K562 (cell line): ENCODE measurements at regions not wholly inside any gene's neighbourhood (a gene's known extent, or its start where the extent isn't known, plus 50 kb on each side); places are given as distances from the start of the nearest gene placed in this dataset.
A peak's percentile ranks its signal among the peaks of the same experiment; 100 is the strongest.
"Not testable (repeated sequence)": the region's sequence is repeated elsewhere in the genome, so short reads cannot be mapped to it uniquely, and the experiment has no call there.

ENCODE experiments used
- ATAC-seq: fragments of 200-7000 bp; cut with Tn5 transposase; 3 replicates; pipeline ENCODE4 v1.9.1; 2020; ENCODE audit warnings: moderate library complexity
- BruUV-seq: library from RNA; stranded (reverse); fragments of 400-500 nt; replicated peaks from 2 replicates; lab custom pipeline; 2021; lab: Mats Ljungman, UMichigan
- CTCF ChIA-PET: fragments of 300-600 bp; formaldehyde crosslinking; extraction: SDS; loops from one replicate; lab custom pipeline; 2021; ENCODE audit warnings: low intra/inter-chr PET ratio; lab: Yijun Ruan, JAX
- POLR2A ChIA-PET: fragments of 300-600, 350-650 bp; sonication (Branson Sonifier 250); formaldehyde crosslinking; extraction: SDS; loops from one replicate; lab custom pipeline; 2021; ENCODE audit warnings: antibody characterized with exemption, inconsistent platforms; lab: Yijun Ruan, JAX
- DNase-seq, 4 experiments: peaks; one replicate each; pipeline versions ENCODE4 v3.0.0 to v3.0.0-alpha.2; 2011 to 2018; ENCODE audit warnings: low spot score in 3 of 4, mixed read lengths in 3 of 4; ENCODE audit errors: extremely low read depth in 1 of 4
- FAIRE-seq: peaks from 2 replicates; lab custom pipeline; 2011; peaks lifted over from hg19 to GRCh38; lab: Jason Lieb, UNC
- H2AFZ ChIP-seq: 2 replicates; pipeline ENCODE4 v1.6.0; 2011; ENCODE audit warnings: low read depth, low read length, control low read depth, inconsistent platforms
- H3K27ac ChIP-seq: fragments of 200-600 bp; 3 replicates; pipeline ENCODE4 v1.8.0; 2011; ENCODE audit warnings: low read depth, mild to moderate bottlenecking, control low read depth, inconsistent platforms, low read length, moderate library complexity, mixed read lengths; ENCODE audit errors: extremely low read depth
- H3K27me3 ChIP-seq, 2 experiments: fragments of 300-600 bp in 1 of 2; 2 replicates in 1 of 2; 3 replicates in 1 of 2; pipeline versions ENCODE4 v1.6.0 to v1.8.0; 2011; ENCODE audit warnings: inconsistent platforms in 2 of 2, low read length in 2 of 2, mild to moderate bottlenecking in 1 of 2, mixed read lengths in 1 of 2, moderate library complexity in 1 of 2; ENCODE audit not compliant: control insufficient read depth in 2 of 2, insufficient read depth in 2 of 2
- H3K36me3 ChIP-seq: fragments of 300-600 bp; 3 replicates; pipeline ENCODE4 v1.8.0; 2011; ENCODE audit warnings: mild to moderate bottlenecking, low read length, inconsistent platforms; ENCODE audit not compliant: control insufficient read depth, insufficient read depth
- H3K4me1 ChIP-seq, 2 experiments: fragments of 200-600 bp in 1 of 2; replicated peaks in 1 of 2; 2 replicates in 1 of 2; 3 replicates in 1 of 2; pipeline versions ENCODE4 v1.5.1 to v1.8.0; 2011; ENCODE audit warnings: inconsistent platforms in 2 of 2, low read length in 2 of 2, mild to moderate bottlenecking in 1 of 2, mixed read lengths in 1 of 2, moderate library complexity in 1 of 2; ENCODE audit not compliant: control insufficient read depth in 2 of 2, insufficient read depth in 2 of 2
- H3K4me2 ChIP-seq: 2 replicates; pipeline ENCODE4 v1.6.1; 2011; ENCODE audit warnings: low read length, control low read depth, inconsistent platforms, mixed read lengths; ENCODE audit not compliant: insufficient read depth
- H3K4me3 ChIP-seq: fragments of 200-600 bp; sonication (generic), shearing (Covaris generic); 2 replicates; pipeline ENCODE4 v1.5.1; 2016; ENCODE audit warnings: control low read depth, inconsistent platforms
- H3K79me2 ChIP-seq: fragments of 200-600 bp; 3 replicates; pipeline ENCODE4 v1.8.0; 2011; ENCODE audit warnings: low read length, inconsistent platforms; ENCODE audit not compliant: control insufficient read depth, insufficient read depth
- H3K9ac ChIP-seq, 2 experiments: 2 replicates each; pipeline versions ENCODE4 v1.6.0 to v1.6.1; 2011; ENCODE audit warnings: low read depth in 2 of 2, low read length in 2 of 2, control low read depth in 1 of 2, inconsistent platforms in 1 of 2, mild to moderate bottlenecking in 1 of 2, mixed read lengths in 1 of 2; ENCODE audit not compliant: insufficient read depth in 1 of 2
- H3K9me1 ChIP-seq: one replicate; pipeline ENCODE4 v1.6.0; 2011; ENCODE audit warnings: inconsistent platforms, mild to moderate bottlenecking, low read length, moderate library complexity; ENCODE audit not compliant: control insufficient read depth, insufficient read depth
- H3K9me3 ChIP-seq: replicated peaks from 2 replicates; pipeline ENCODE4 v1.5.1; 2011; ENCODE audit warnings: low read depth, low read length, inconsistent platforms; ENCODE audit not compliant: control insufficient read depth, insufficient read depth
- H4K20me1 ChIP-seq: replicated peaks from 2 replicates; pipeline ENCODE4 v1.6.1; 2011; ENCODE audit warnings: low read length, inconsistent platforms, mixed read lengths; ENCODE audit not compliant: control insufficient read depth, insufficient read depth
- BMI1 ChIP-seq: fragments of 150-350 bp; IDR thresholded peaks from 2 replicates; pipeline ENCODE4 v1.6.1; 2014; ENCODE audit warnings: low read length
- CHD4 ChIP-seq: fragments of 200-600 bp; sonication (generic); IDR thresholded peaks from 3 replicates; pipeline ENCODE4 v1.6.1; 2012; ENCODE audit warnings: low read depth, mild to moderate bottlenecking, mixed read lengths, low read length, inconsistent platforms; ENCODE audit not compliant: insufficient read depth, insufficient replicate concordance, poor library complexity, severe bottlenecking
- CXXC5 ChIP-seq: fragments of 250-450 bp; sonication (Bioruptor Pico); IDR thresholded peaks from 2 replicates; pipeline ENCODE4 v1.8.0; 2022; ENCODE audit warnings: inconsistent platforms, mild to moderate bottlenecking, moderate library complexity
- HNRNPK ChIP-seq: fragments of 200-400 bp; formaldehyde crosslinking; IDR thresholded peaks from one replicate; pipeline ENCODE4 v1.6.1; 2018; ENCODE audit warnings: mild to moderate bottlenecking, low read depth, low read length; ENCODE audit not compliant: poor library complexity, severe bottlenecking
- KDM4B ChIP-seq, 2 experiments: fragments of 450-650 bp in 1 of 2; sonication (generic) in 1 of 2; IDR thresholded peaks; 2 replicates each; pipeline ENCODE4 v1.6.1; 2016 to 2017; ENCODE audit warnings: borderline replicate concordance in 2 of 2, antibody characterized with exemption in 1 of 2, low read depth in 1 of 2, mild to moderate bottlenecking in 1 of 2
- MAFF ChIP-seq: IDR thresholded peaks from 2 replicates; pipeline ENCODE4 v1.6.1; 2012; ENCODE audit warnings: low read length, improper control_type of control experiment
- MAFG ChIP-seq: fragments of 450-650 bp; conservative IDR thresholded peaks from 2 replicates; pipeline ENCODE4 v1.6.1; 2016; ENCODE audit warnings: missing genetic modification characterization, missing compliant biosample characterization
- MAZ ChIP-seq, 2 experiments: fragments of 450-650 bp in 1 of 2; sonication (generic) in 1 of 2; formaldehyde crosslinking; IDR thresholded peaks in 1 of 2; conservative IDR thresholded peaks in 1 of 2; 2 replicates each; pipeline versions ENCODE4 v1.4.0 to v1.5.0; 2020; ENCODE audit warnings: mild to moderate bottlenecking in 1 of 2, missing genetic modification reagents in 1 of 2
- NCOA2 ChIP-seq, 2 experiments: fragments of 450-650 bp; IDR thresholded peaks; 2 replicates each; pipeline ENCODE4 v1.6.1; 2018; ENCODE audit warnings: mild to moderate bottlenecking in 2 of 2, moderate library complexity in 1 of 2; ENCODE audit not compliant: partially characterized antibody in 2 of 2
- SMAD2 ChIP-seq: fragments of 150-350 bp; IDR thresholded peaks from 2 replicates; pipeline ENCODE4 v1.6.1; 2014; ENCODE audit warnings: low read depth, mild to moderate bottlenecking, low read length
- SMARCA4 ChIP-seq: fragments of 450-650 bp; IDR thresholded peaks from 2 replicates; pipeline ENCODE4 v1.6.1; 2016
- STAT5B ChIP-seq: fragments of 250-450 bp; sonication (Bioruptor Pico); IDR thresholded peaks from 2 replicates; pipeline ENCODE4 v1.8.0; 2021; ENCODE audit warnings: mild to moderate bottlenecking, inconsistent platforms
- ZNF316 ChIP-seq: fragments of 450-650 bp; IDR thresholded peaks from 2 replicates; pipeline ENCODE4 v1.6.1; 2016
- WGBS: fragments of 100-300 bp; shearing (Covaris generic); methylation state at CpG from one replicate; pipeline ENCODE4 v1.1.6; 2016; ENCODE audit warnings: low coverage, mixed read lengths; ENCODE audit not compliant: insufficient coverage; ENCODE audit errors: missing lambda C conversion rate; 5-methylcytosine and 5-hydroxymethylcytosine counted together
- in situ Hi-C: fragments of 300-500 bp; cut with MboI; formaldehyde crosslinking; loops from 4 replicates; pipeline ENCODE4 v1.15.0; 2018; ENCODE audit warnings: inconsistent platforms, mixed read lengths
- intact Hi-C: fragments of 100-400 bp; cut with micrococcal nuclease; formaldehyde crosslinking; loops from 2 replicates; pipeline ENCODE4 v1.14.2; 2022
- TF ChIP-seq, protein P1 (sequence below): fragments of 250-450 bp; sonication (Bioruptor Pico); IDR thresholded peaks from 2 replicates; pipeline ENCODE4 v1.8.0; 2021; ENCODE audit warnings: mild to moderate bottlenecking, moderate library complexity

DNA sequence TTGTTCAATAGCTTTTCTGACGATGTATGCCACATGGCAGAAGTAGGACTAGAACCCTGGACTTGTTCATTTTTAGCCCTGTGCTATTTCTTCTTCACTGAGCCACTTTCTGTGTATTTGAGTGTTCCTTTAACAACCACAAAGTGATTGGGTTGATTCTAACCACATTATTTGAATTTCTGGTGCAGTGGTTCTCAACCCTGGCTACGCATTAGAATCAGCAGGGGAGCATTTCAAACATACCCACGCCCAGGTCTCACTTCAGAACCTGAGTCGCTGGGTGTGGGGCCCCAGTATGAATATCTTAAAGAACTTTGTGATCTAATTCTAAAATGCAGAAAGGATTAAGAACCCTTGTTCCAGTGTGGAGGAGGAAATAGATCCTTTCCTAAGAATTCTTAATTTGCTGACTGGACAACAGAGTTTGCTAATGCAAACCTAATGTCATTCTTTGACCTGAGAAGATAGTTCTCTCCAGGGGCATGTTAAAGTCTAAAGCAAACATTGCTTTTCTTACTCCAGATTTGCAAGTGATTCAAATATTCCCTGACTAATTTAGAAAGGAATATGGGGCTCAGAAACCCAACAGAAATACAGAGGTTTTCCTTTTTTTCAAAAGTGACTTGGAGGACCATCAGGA lies 75.4 kb upstream of the GDNF start:
- in situ Hi-C loops = no loop called here

DNA sequence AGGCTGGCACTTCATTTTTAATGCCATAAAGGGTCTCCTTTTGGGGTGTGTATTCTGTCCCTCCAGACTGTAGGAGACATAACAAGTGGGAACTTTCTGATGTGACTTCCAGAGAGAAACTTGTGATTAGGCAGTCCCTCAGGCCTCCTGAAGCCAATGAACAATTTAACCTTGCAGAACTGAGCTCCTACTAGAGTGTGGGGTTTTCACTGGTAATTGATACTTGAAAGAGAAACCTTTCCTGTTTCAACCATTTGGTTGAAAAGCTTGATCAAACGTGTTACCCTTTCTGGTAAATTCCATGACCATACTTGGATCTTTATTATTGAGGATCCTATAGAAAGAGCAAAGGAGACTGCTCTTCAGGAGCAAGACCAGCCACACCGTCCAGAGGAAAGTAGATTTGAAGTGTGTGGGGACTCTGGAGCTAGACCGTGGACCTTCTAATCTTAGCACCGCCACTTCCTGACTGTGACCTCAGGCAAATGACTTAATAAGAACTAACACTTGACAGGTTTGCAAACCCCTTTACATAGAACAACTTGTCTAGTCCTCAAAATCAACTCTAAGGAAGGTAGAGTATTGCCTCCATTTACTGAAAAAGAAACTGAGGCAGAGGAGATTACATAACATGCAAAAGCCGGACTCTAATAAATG lies 69.9 kb upstream of the GDNF start:
- H4K20me1 ChIP-seq, H3K27me3 ChIP-seq: not testable (repeated sequence)

More for the DNA sequence above, 75.4 kb upstream of the GDNF start:
- ATAC-seq = no peak
- no peak overlapping the region for H2AFZ ChIP-seq
- H3K9me3 ChIP-seq = no peaks in the 10 kb centered on the region
- no peaks in the 10 kb centered on the region for H3K4me1 ChIP-seq
- no peaks in the 10 kb centered on the region for H3K36me3 ChIP-seq
- H3K27me3 ChIP-seq = peaks cover 0 to 5% of the 10 kb centered on the region in 2 experiments; a peak in 1 of 5 replicates
- ChIA-PET POLR2A (no interaction called here), CTCF (no interaction called here)
- no peak overlapping the region for H3K27ac ChIP-seq
- H3K79me2 ChIP-seq = no peaks in the 10 kb centered on the region
- BruUV-seq = no TSS peak
- no peak overlapping the region for H3K4me3 ChIP-seq
- 2% methylated on average over 4 of the region's 4 CpGs for WGBS
- no peaks in the 10 kb centered on the region for H3K9me1 ChIP-seq
- FAIRE-seq = no peak
- no peaks in the 10 kb centered on the region for H4K20me1 ChIP-seq
- TF ChIP-seq NCOA2 (IDR thresholded peaks at IDR 0.05; ENCODE audit: partially characterized antibody in 2 of 2) (no peak), SMARCA4 (no peak), HNRNPK (no peak), MAFG (0 out of 2 replicates have a peak, but pooled peaks have one; percentile 15), ZNF316 (peak; percentile 56), MAFF (0 out of 2 replicates have a peak, but pooled peaks have one; percentile 15), STAT5B (CRISPR knock-in tag) (no peak), SMAD2 (no peak), MAZ (CRISPR knock-in tag; conservative IDR thresholded peaks at IDR 0.05 in 1 of 2, IDR thresholded peaks at IDR 0.05 in 1 of 2) (no peak), CXXC5 (CRISPR knock-in tag) (no peak), KDM4B (IDR thresholded peaks at IDR 0.05; ENCODE audit: borderline replicate concordance in 2 of 2, low read depth in 1 of 2) (no peak), CHD4 (no peak), BMI1 (no peak)
- TF ChIP-seq, protein P1, sequence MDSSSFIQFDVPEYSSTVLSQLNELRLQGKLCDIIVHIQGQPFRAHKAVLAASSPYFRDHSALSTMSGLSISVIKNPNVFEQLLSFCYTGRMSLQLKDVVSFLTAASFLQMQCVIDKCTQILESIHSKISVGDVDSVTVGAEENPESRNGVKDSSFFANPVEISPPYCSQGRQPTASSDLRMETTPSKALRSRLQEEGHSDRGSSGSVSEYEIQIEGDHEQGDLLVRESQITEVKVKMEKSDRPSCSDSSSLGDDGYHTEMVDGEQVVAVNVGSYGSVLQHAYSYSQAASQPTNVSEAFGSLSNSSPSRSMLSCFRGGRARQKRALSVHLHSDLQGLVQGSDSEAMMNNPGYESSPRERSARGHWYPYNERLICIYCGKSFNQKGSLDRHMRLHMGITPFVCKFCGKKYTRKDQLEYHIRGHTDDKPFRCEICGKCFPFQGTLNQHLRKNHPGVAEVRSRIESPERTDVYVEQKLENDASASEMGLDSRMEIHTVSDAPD = no peak
- intact Hi-C loops = no loop called here
- H3K4me2 ChIP-seq = no peak overlapping the region
- no peak overlapping the region for H3K9ac ChIP-seq
- no peak for DNase-seq

More for the DNA sequence above, 69.9 kb upstream of the GDNF start:
- FAIRE-seq, POLR2A ChIA-PET, H3K9me1 ChIP-seq, in situ Hi-C loops, H3K27ac ChIP-seq, BruUV-seq, H3K9me3 ChIP-seq, CTCF ChIA-PET, H3K4me2 ChIP-seq, H3K79me2 ChIP-seq, H3K9ac ChIP-seq, intact Hi-C loops, H3K4me3 ChIP-seq, H3K4me1 ChIP-seq, DNase-seq, H3K36me3 ChIP-seq, H2AFZ ChIP-seq, ATAC-seq: not testable (repeated sequence)
- WGBS = 0% methylated on average over 4 of the region's 5 CpGs
